NCI-H774 (cell line): ENCODE measurements at regions not wholly inside any gene's neighbourhood (a gene's known extent, or its start where the extent isn't known, plus 50 kb on each side); places are given as distances from the start of the nearest gene placed in this dataset.

Experiments used
- DNase-seq: peaks from one replicate; lab custom pipeline; 2025; lab: John Stamatoyannopoulos, UW

DNA sequence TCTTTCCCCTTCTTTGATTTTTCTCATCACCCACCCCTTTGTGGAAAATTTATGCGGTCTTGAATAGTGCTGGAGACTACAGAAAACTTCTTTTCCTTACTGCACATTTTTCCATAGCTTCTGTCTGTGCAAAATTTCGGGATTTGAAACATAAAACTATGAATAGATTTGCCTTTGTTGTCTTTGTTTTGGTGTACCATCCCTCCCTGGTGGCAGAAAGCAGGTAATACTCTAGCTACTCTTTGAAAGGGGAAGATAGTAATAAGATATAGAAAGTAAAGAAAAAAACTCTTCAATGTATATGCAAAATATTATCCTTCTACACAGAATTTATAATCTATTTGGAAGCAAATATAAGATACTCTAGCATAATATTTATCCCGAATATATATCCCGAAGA lies 79.1 kb upstream of the LMO3 start:
- DNase-seq, result no peak

DNA sequence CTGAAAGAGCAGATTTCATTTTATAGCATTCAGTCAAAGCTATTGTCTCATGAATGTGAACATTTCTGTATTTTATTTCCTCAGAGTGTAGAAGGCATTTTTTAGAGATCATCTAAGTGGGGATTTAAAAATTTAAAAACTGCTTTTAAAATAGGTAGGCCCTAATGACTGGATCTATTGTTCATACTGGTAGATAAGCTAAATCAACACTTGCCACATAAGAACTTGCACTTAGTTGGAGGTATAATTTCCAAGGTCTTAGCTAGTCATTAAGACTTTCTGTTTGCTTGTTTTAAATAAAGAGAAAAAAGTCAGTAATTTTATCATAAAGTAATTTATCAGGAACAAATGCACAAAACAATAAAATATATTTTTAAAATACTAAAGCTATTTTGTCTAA lies 75.2 kb upstream of the LMO3 start:
- no peak for DNase-seq

DNA sequence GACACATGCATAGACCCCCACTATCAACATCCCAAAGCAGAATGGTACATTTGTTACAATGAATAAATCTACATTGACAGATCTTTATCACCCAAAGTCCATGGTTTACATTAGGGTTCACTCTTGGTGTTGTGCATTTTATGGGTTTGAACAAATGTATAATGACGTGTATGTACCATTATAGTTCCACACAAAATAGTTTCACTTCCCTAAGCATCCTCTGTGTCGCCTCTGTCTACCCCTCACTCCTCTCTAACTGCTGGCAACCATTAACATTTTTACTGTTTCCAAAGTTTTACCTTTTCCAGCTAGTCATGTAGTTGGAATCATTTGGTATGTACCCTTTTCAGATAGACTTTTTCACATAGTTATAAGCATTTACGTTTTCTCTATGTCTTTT lies 69.5 kb upstream of the LMO3 start:
- no peak for DNase-seq

DNA sequence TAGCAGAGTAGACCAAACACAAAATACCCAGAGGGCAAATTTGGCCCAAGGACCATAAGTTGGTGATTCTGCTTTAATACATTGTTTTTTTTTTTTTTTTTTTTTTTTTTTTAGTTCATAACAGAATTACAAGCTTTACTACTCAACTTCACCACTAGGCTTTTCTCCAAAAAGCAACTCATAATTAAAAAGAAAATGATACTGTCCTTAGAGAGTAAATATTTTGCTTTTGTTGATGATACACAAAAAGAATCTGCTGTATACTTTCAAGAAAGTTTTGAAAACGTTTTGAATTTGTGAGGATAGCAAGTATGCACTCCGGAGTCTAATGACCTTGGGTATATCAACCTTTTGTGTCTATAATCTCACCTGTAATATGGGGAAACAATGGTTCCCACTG lies 68.9 kb upstream of the LMO3 start:
- DNase-seq, result no peak

DNA sequence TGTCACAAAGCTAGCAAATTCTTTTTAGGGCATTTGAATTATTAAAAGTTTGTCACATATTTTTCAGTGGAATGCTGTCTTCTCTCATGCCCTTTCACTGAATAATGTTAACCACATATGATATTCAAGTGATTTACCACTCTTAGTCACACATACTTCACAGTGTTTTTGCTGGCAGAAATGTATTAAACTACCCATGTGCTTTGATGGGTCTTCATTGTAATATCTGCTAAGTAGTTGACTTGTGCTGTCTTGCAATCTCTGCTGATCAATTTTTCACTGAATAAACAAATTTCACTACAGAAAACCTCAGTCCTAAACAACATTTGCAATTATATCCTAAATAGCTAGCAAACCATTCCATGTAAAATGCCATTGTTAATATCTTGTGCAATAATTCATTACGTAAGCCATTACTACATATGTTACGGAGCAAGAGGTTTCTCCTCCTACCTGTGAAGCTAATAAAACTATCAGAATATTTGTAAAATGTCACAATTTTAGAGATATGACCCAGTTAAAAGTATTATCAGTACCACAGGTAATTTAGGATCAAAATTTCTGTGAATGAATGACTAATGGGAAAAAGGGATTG lies 64.6 kb upstream of the LMO3 start:
- no peak for DNase-seq

DNA sequence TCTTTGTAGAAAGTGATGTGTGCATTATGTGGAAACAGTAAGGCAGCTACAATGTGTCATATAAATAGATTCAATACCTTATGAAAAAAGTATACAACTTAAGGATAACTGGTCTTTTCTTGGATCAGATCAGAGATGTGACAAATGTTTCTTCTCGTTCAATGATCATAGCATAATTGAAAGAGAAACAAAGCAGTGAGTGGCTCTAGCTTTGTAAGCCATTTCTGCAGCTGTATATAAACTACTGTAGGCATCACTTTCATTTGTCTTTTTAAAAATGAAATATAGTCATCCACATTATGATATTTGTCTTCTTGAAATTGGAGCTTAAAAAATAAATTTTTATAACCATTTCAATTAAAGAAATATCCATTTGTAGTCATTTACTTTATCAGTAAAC lies 63.8 kb upstream of the LMO3 start:
- no peak for DNase-seq

DNA sequence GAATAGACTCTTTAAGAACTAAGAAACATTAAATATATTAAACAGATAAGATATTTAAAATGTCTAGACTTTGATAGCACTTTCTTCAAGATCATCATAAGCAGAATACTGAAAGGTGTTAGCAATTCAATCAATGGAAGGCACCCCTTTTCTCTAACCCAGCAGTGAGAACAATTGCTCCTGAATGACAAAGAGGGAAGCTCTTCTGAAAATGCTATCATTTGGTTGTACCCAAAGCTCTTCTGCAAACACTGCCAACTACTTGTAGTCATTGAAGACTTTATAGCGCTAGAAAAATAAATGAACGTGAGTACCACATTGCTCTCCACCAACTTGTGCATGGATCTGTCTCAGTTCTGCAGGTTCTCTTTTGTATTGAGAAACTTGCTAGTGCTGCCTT lies 62.2 kb upstream of the LMO3 start:
- no peak for DNase-seq

DNA sequence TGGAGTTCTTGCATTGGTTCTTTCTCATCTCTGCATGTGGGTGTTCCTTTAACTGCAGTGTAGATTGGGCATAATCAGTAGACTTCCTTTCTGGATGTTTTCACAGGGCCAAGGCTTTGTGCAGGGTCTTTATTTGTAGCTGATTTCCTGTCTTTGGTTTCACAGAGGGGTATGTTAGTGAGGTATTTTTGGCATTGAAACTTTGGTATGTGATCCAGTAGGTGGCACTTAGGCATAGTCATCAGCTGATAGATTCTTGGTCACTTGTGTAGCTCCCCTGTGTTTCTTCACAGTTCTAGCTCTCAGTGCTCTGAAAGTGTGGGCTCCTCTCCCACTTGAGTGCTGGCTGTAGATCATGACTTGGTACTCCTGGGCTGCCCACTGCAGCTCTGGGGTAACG lies 52.7 kb upstream of the LMO3 start:
- DNase-seq, result no peak
